ENCODE measurements at regions not wholly inside any gene's neighbourhood (a gene's known extent, or its start where the extent isn't known, plus 50 kb on each side); places are given as distances from the start of the nearest gene placed in this dataset.

GRCh38 chr16:54724346-54724925, 206.2 kb upstream of the IRX5 start:
- no peak for DNase-seq

GRCh38 chr16:54722210-54722676, 208.4 kb upstream of the IRX5 start:
- no peak for DNase-seq

GRCh38 chr16:54720259-54720658, 210.4 kb upstream of the IRX5 start:
- DNase-seq = no peak

GRCh38 chr16:54719624-54720023, 211.0 kb upstream of the IRX5 start:
- DNase-seq = no peak

- DNase-seq = no peak
Measured at GRCh38 chr16:54718376-54718775, 212.3 kb upstream of the IRX5 start.

GRCh38 chr16:54715011-54715410, 215.7 kb upstream of the IRX5 start:
- DNase-seq = no peak

GRCh38 chr16:54712866-54713265, 217.8 kb upstream of the IRX5 start:
- DNase-seq = no peak

- DNase-seq = no peak
Measured at GRCh38 chr16:54707813-54708212, 222.9 kb upstream of the IRX5 start.

GRCh38 chr16:54706406-54706805, 224.3 kb upstream of the IRX5 start:
- DNase-seq = no peak

GRCh38 chr16:54703339-54703738, 227.3 kb upstream of the IRX5 start:
- no peak for DNase-seq

- DNase-seq = no peak
Measured at GRCh38 chr16:54699656-54700055, 231.0 kb upstream of the IRX5 start.

- DNase-seq = no peak
Measured at GRCh38 chr16:54697677-54698076, 233.0 kb upstream of the IRX5 start.

- no peak for DNase-seq
Measured at GRCh38 chr16:54696970-54697369, 233.7 kb upstream of the IRX5 start.

GRCh38 chr16:54696522-54696921, 234.1 kb upstream of the IRX5 start:
- no peak for DNase-seq

GRCh38 chr16:54694651-54695050, 236.0 kb upstream of the IRX5 start:
- no peak for DNase-seq

- no peak for DNase-seq
Measured at GRCh38 chr16:54693864-54694263, 236.8 kb upstream of the IRX5 start.

GRCh38 chr16:54690710-54691109, 240.0 kb upstream of the IRX5 start:
- no peak for DNase-seq

GRCh38 chr16:54690306-54690705, 240.4 kb upstream of the IRX5 start:
- DNase-seq = no peak

- no peak for DNase-seq
Measured at GRCh38 chr16:54689072-54689865, 241.4 kb upstream of the IRX5 start.

GRCh38 chr16:54688339-54688738, 242.3 kb upstream of the IRX5 start:
- no peak for DNase-seq

- DNase-seq = no peak
Measured at GRCh38 chr16:54687043-54687899, 243.4 kb upstream of the IRX5 start.

- DNase-seq = no peak
Measured at GRCh38 chr16:54685682-54686081, 245.0 kb upstream of the IRX5 start.

GRCh38 chr16:54679531-54679930, 251.1 kb upstream of the IRX5 start:
- no peak for DNase-seq

Measured in hematopoietic multipotent progenitor cell treated with erythropoietin and hydrocortisone succinate and interleukin-3 and kit ligand, for 6 days (in vitro differentiated cells).